K562 (cell line): ENCODE measurements at regions not wholly inside any gene's neighbourhood (a gene's known extent, or its start where the extent isn't known, plus 50 kb on each side); places are given as distances from the start of the nearest gene placed in this dataset.

Source experiments
- ATAC-seq: fragments of 200-7000 bp; cut with Tn5 transposase; 3 replicates; pipeline ENCODE4 v1.9.1; 2020; ENCODE audit warnings: moderate library complexity
- BruUV-seq: library from RNA; stranded (reverse); fragments of 400-500 nt; replicated peaks from 2 replicates; lab custom pipeline; 2021; lab: Mats Ljungman, UMichigan
- CTCF ChIA-PET: fragments of 300-600 bp; formaldehyde crosslinking; extraction: SDS; loops from one replicate; lab custom pipeline; 2021; ENCODE audit warnings: low intra/inter-chr PET ratio; lab: Yijun Ruan, JAX
- POLR2A ChIA-PET: fragments of 300-600, 350-650 bp; sonication (Branson Sonifier 250); formaldehyde crosslinking; extraction: SDS; loops from one replicate; lab custom pipeline; 2021; ENCODE audit warnings: antibody characterized with exemption, inconsistent platforms; lab: Yijun Ruan, JAX
- DNase-seq, 4 experiments: peaks; one replicate each; pipeline versions ENCODE4 v3.0.0 to v3.0.0-alpha.2; 2011 to 2018; ENCODE audit warnings: low spot score in 3 of 4, mixed read lengths in 3 of 4; ENCODE audit errors: extremely low read depth in 1 of 4
- FAIRE-seq: peaks from 2 replicates; lab custom pipeline; 2011; peaks lifted over from hg19 to GRCh38; lab: Jason Lieb, UNC
- H2AFZ ChIP-seq: 2 replicates; pipeline ENCODE4 v1.6.0; 2011; ENCODE audit warnings: low read depth, low read length, control low read depth, inconsistent platforms
- H3K27ac ChIP-seq: fragments of 200-600 bp; 3 replicates; pipeline ENCODE4 v1.8.0; 2011; ENCODE audit warnings: low read depth, mild to moderate bottlenecking, control low read depth, inconsistent platforms, low read length, moderate library complexity, mixed read lengths; ENCODE audit errors: extremely low read depth
- H3K27me3 ChIP-seq, 2 experiments: fragments of 300-600 bp in 1 of 2; 2 replicates in 1 of 2; 3 replicates in 1 of 2; pipeline versions ENCODE4 v1.6.0 to v1.8.0; 2011; ENCODE audit warnings: inconsistent platforms in 2 of 2, low read length in 2 of 2, mild to moderate bottlenecking in 1 of 2, mixed read lengths in 1 of 2, moderate library complexity in 1 of 2; ENCODE audit not compliant: control insufficient read depth in 2 of 2, insufficient read depth in 2 of 2
- H3K36me3 ChIP-seq: fragments of 300-600 bp; 3 replicates; pipeline ENCODE4 v1.8.0; 2011; ENCODE audit warnings: mild to moderate bottlenecking, low read length, inconsistent platforms; ENCODE audit not compliant: control insufficient read depth, insufficient read depth
- H3K4me1 ChIP-seq, 2 experiments: fragments of 200-600 bp in 1 of 2; replicated peaks in 1 of 2; 2 replicates in 1 of 2; 3 replicates in 1 of 2; pipeline versions ENCODE4 v1.5.1 to v1.8.0; 2011; ENCODE audit warnings: inconsistent platforms in 2 of 2, low read length in 2 of 2, mild to moderate bottlenecking in 1 of 2, mixed read lengths in 1 of 2, moderate library complexity in 1 of 2; ENCODE audit not compliant: control insufficient read depth in 2 of 2, insufficient read depth in 2 of 2
- H3K4me2 ChIP-seq: 2 replicates; pipeline ENCODE4 v1.6.1; 2011; ENCODE audit warnings: low read length, control low read depth, inconsistent platforms, mixed read lengths; ENCODE audit not compliant: insufficient read depth
- H3K4me3 ChIP-seq: fragments of 200-600 bp; sonication (generic), shearing (Covaris generic); 2 replicates; pipeline ENCODE4 v1.5.1; 2016; ENCODE audit warnings: control low read depth, inconsistent platforms
- H3K79me2 ChIP-seq: fragments of 200-600 bp; 3 replicates; pipeline ENCODE4 v1.8.0; 2011; ENCODE audit warnings: low read length, inconsistent platforms; ENCODE audit not compliant: control insufficient read depth, insufficient read depth
- H3K9ac ChIP-seq, 2 experiments: 2 replicates each; pipeline versions ENCODE4 v1.6.0 to v1.6.1; 2011; ENCODE audit warnings: low read depth in 2 of 2, low read length in 2 of 2, control low read depth in 1 of 2, inconsistent platforms in 1 of 2, mild to moderate bottlenecking in 1 of 2, mixed read lengths in 1 of 2; ENCODE audit not compliant: insufficient read depth in 1 of 2
- H3K9me1 ChIP-seq: one replicate; pipeline ENCODE4 v1.6.0; 2011; ENCODE audit warnings: inconsistent platforms, mild to moderate bottlenecking, low read length, moderate library complexity; ENCODE audit not compliant: control insufficient read depth, insufficient read depth
- H3K9me3 ChIP-seq: replicated peaks from 2 replicates; pipeline ENCODE4 v1.5.1; 2011; ENCODE audit warnings: low read depth, low read length, inconsistent platforms; ENCODE audit not compliant: control insufficient read depth, insufficient read depth
- H4K20me1 ChIP-seq: replicated peaks from 2 replicates; pipeline ENCODE4 v1.6.1; 2011; ENCODE audit warnings: low read length, inconsistent platforms, mixed read lengths; ENCODE audit not compliant: control insufficient read depth, insufficient read depth
- ATF7 ChIP-seq: fragments of 450-650 bp; IDR thresholded peaks from 2 replicates; pipeline ENCODE4 v1.7.1; 2014; ENCODE audit warnings: mild to moderate bottlenecking, moderate library complexity
- ETV1 ChIP-seq: fragments of 450-650 bp; conservative IDR thresholded peaks from 2 replicates; pipeline ENCODE4 v1.6.1; 2016; ENCODE audit warnings: missing genetic modification characterization, control low read depth, low read depth, missing compliant biosample characterization
- FOXP1 ChIP-seq: sonication (generic); formaldehyde crosslinking; IDR thresholded peaks from 2 replicates; pipeline ENCODE4 v1.8.0; 2022; ENCODE audit warnings: mild to moderate bottlenecking, missing genetic modification reagents
- PTRF ChIP-seq: fragments of 450-650 bp; IDR thresholded peaks from 2 replicates; pipeline ENCODE4 v1.6.1; 2016; ENCODE audit warnings: mild to moderate bottlenecking, missing genetic modification characterization, missing compliant biosample characterization
- RFX5 ChIP-seq: IDR thresholded peaks from 2 replicates; pipeline ENCODE4 v1.6.1; 2011; ENCODE audit warnings: low read depth, mild to moderate bottlenecking, improper control_type of control experiment, low read length
- SMC3 ChIP-seq: conservative IDR thresholded peaks from 2 replicates; pipeline ENCODE4 v1.6.1; 2011; ENCODE audit warnings: low read depth, low read length, improper control_type of control experiment; ENCODE audit not compliant: insufficient read depth
- TSC22D4 ChIP-seq: fragments of 450-650 bp; IDR thresholded peaks from 2 replicates; pipeline ENCODE4 v1.6.1; 2016; ENCODE audit warnings: missing genetic modification characterization, missing biosample characterization, control low read depth
- ZNF76 ChIP-seq: fragments of 250-450 bp; sonication (Bioruptor Pico); IDR thresholded peaks from 2 replicates; pipeline ENCODE4 v1.4.0; 2020; ENCODE audit warnings: mild to moderate bottlenecking, moderate library complexity, borderline replicate concordance
- WGBS: fragments of 100-300 bp; shearing (Covaris generic); methylation state at CpG from one replicate; pipeline ENCODE4 v1.1.6; 2016; ENCODE audit warnings: low coverage, mixed read lengths; ENCODE audit not compliant: insufficient coverage; ENCODE audit errors: missing lambda C conversion rate; 5-methylcytosine and 5-hydroxymethylcytosine counted together
- in situ Hi-C: fragments of 300-500 bp; cut with MboI; formaldehyde crosslinking; loops from 4 replicates; pipeline ENCODE4 v1.15.0; 2018; ENCODE audit warnings: inconsistent platforms, mixed read lengths
- intact Hi-C: fragments of 100-400 bp; cut with micrococcal nuclease; formaldehyde crosslinking; loops from 2 replicates; pipeline ENCODE4 v1.14.2; 2022
- TF ChIP-seq, protein P1 (sequence below): IDR thresholded peaks from 2 replicates; pipeline ENCODE4 v1.6.1; 2012; ENCODE audit warnings: low read depth, low read length, improper control_type of control experiment, borderline replicate concordance
- TF ChIP-seq, protein P2 (sequence below): sonication (generic); formaldehyde crosslinking; IDR thresholded peaks from 2 replicates; pipeline ENCODE4 v1.8.0; 2023; ENCODE audit warnings: mild to moderate bottlenecking, missing genetic modification reagents
- TF ChIP-seq, protein P3 (sequence below): sonication (generic); formaldehyde crosslinking; IDR thresholded peaks from 2 replicates; pipeline ENCODE4 v1.8.1; 2023; ENCODE audit warnings: mild to moderate bottlenecking, missing genetic modification reagents
- TF ChIP-seq, protein P4 (sequence below): fragments of 250-450 bp; sonication (Bioruptor Pico); IDR thresholded peaks from 2 replicates; pipeline ENCODE4 v1.8.0; 2022; ENCODE audit warnings: moderate library complexity, mild to moderate bottlenecking, inconsistent platforms
- TF ChIP-seq, protein P5 (sequence below), 3 experiments: IDR thresholded peaks in 2 of 3; conservative IDR thresholded peaks in 1 of 3; 2 replicates each; pipeline ENCODE4 v1.5.1; 2011 to 2012; ENCODE audit warnings: low read length in 3 of 3, mild to moderate bottlenecking in 3 of 3, control low read depth in 2 of 3, improper control_type of control experiment in 1 of 3, inconsistent platforms in 1 of 3, low read depth in 1 of 3, mixed read lengths in 1 of 3, moderate library complexity in 1 of 3; ENCODE audit not compliant: insufficient read depth in 2 of 3

DNA sequence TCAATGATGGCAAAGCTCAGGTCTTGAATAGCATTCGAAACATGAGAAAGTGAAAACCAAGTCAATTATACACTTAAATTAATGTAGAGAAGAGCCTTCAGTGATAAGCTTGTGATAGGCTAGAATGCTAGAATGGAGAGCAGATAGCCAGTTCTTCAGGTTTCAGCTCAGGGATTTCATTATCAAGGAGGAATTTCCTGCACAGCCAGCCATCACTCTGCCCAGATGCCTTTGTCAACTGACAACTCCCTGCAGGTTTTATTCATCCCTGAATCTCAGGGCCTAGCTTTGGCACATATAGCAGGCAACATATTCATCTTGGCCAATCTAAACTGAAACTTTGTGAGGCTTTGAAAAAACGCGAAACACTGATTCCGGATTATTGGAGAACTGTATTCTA is 199.3 kb upstream of the CDH6 start:
- BruUV-seq: no TSS peak
- CTCF ChIA-PET: no interaction called here
- Histone ChIP-seq H2AFZ (no peak overlapping the region), H3K79me2 (no peaks in the 10 kb centered on the region), H3K36me3 (no peaks in the 10 kb centered on the region), H4K20me1 (no peaks in the 10 kb centered on the region), H3K27me3 (no peaks in the 10 kb centered on the region), H3K4me3 (no peak overlapping the region), H3K27ac (no peak overlapping the region), H3K9ac (no peak overlapping the region), H3K9me3 (no peaks in the 10 kb centered on the region), H3K4me2 (no peak overlapping the region), H3K9me1 (no peaks in the 10 kb centered on the region), H3K4me1 (no peaks in the 10 kb centered on the region)
- ATAC-seq (no peak), DNase-seq (no peak), FAIRE-seq (no peak)
- in situ Hi-C loops (no loop called here), intact Hi-C loops (no loop called here)
- 0% methylated on average over 4 of the region's 4 CpGs for WGBS
- POLR2A ChIA-PET: no interaction called here
- TF ChIP-seq, protein P1, sequence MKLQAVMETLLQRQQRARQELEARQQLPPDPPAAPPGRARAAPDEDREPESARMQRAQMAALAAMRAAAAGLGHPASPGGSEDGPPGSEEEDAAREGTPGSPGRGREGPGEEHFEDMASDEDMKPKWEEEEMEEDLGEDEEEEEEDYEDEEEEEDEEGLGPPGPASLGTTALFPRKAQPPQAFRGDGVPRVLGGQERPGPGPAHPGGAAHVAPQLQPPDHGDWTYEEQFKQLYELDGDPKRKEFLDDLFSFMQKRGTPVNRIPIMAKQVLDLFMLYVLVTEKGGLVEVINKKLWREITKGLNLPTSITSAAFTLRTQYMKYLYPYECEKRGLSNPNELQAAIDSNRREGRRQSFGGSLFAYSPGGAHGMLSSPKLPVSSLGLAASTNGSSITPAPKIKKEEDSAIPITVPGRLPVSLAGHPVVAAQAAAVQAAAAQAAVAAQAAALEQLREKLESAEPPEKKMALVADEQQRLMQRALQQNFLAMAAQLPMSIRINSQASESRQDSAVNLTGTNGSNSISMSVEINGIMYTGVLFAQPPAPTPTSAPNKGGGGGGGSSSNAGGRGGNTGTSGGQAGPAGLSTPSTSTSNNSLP: no peak
- TF ChIP-seq SMC3 (no peak), PTRF (tag) (no peak), ZNF76 (CRISPR knock-in tag) (no peak), ATF7 (no peak), RFX5 (no peak), FOXP1 (CRISPR knock-in tag) (no peak), TSC22D4 (tag) (no peak), ETV1 (tag) (no peak)
- TF ChIP-seq, protein P2, sequence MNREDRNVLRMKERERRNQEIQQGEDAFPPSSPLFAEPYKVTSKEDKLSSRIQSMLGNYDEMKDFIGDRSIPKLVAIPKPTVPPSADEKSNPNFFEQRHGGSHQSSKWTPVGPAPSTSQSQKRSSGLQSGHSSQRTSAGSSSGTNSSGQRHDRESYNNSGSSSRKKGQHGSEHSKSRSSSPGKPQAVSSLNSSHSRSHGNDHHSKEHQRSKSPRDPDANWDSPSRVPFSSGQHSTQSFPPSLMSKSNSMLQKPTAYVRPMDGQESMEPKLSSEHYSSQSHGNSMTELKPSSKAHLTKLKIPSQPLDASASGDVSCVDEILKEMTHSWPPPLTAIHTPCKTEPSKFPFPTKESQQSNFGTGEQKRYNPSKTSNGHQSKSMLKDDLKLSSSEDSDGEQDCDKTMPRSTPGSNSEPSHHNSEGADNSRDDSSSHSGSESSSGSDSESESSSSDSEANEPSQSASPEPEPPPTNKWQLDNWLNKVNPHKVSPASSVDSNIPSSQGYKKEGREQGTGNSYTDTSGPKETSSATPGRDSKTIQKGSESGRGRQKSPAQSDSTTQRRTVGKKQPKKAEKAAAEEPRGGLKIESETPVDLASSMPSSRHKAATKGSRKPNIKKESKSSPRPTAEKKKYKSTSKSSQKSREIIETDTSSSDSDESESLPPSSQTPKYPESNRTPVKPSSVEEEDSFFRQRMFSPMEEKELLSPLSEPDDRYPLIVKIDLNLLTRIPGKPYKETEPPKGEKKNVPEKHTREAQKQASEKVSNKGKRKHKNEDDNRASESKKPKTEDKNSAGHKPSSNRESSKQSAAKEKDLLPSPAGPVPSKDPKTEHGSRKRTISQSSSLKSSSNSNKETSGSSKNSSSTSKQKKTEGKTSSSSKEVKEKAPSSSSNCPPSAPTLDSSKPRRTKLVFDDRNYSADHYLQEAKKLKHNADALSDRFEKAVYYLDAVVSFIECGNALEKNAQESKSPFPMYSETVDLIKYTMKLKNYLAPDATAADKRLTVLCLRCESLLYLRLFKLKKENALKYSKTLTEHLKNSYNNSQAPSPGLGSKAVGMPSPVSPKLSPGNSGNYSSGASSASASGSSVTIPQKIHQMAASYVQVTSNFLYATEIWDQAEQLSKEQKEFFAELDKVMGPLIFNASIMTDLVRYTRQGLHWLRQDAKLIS (CRISPR knock-in tag): no peak
- TF ChIP-seq, protein P3, sequence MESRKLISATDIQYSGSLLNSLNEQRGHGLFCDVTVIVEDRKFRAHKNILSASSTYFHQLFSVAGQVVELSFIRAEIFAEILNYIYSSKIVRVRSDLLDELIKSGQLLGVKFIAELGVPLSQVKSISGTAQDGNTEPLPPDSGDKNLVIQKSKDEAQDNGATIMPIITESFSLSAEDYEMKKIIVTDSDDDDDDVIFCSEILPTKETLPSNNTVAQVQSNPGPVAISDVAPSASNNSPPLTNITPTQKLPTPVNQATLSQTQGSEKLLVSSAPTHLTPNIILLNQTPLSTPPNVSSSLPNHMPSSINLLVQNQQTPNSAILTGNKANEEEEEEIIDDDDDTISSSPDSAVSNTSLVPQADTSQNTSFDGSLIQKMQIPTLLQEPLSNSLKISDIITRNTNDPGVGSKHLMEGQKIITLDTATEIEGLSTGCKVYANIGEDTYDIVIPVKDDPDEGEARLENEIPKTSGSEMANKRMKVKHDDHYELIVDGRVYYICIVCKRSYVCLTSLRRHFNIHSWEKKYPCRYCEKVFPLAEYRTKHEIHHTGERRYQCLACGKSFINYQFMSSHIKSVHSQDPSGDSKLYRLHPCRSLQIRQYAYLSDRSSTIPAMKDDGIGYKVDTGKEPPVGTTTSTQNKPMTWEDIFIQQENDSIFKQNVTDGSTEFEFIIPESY (CRISPR knock-in tag): no peak
- TF ChIP-seq, protein P4, sequence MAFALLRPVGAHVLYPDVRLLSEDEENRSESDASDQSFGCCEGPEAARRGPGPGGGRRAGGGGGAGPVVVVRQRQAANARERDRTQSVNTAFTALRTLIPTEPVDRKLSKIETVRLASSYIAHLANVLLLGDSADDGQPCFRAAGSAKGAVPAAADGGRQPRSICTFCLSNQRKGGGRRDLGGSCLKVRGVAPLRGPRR (CRISPR knock-in tag): no peak
- TF ChIP-seq, protein P5, sequence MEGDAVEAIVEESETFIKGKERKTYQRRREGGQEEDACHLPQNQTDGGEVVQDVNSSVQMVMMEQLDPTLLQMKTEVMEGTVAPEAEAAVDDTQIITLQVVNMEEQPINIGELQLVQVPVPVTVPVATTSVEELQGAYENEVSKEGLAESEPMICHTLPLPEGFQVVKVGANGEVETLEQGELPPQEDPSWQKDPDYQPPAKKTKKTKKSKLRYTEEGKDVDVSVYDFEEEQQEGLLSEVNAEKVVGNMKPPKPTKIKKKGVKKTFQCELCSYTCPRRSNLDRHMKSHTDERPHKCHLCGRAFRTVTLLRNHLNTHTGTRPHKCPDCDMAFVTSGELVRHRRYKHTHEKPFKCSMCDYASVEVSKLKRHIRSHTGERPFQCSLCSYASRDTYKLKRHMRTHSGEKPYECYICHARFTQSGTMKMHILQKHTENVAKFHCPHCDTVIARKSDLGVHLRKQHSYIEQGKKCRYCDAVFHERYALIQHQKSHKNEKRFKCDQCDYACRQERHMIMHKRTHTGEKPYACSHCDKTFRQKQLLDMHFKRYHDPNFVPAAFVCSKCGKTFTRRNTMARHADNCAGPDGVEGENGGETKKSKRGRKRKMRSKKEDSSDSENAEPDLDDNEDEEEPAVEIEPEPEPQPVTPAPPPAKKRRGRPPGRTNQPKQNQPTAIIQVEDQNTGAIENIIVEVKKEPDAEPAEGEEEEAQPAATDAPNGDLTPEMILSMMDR (IDR thresholded peaks at IDR 0.05 in 2 of 3, conservative IDR thresholded peaks at IDR 0.05 in 1 of 3; ENCODE audit: insufficient read depth in 2 of 3, low read depth in 1 of 3, low read length in 3 of 3): no peak
